Fibroblast of villous mesenchyme (primary cell): ENCODE measurements at regions not wholly inside any gene's neighbourhood (a gene's known extent, or its start where the extent isn't known, plus 50 kb on each side); places are given as distances from the start of the nearest gene placed in this dataset.

ENCODE experiments used
- DNase-seq: peaks from one replicate; pipeline ENCODE4 v3.0.0-alpha.2; 2010; ENCODE audit warnings: low read depth
- H3K4me3 ChIP-seq: 2 replicates; pipeline ENCODE4 v1.5.1; 2011; ENCODE audit warnings: low read depth, mild to moderate bottlenecking, low read length
- CTCF ChIP-seq: IDR thresholded peaks from 2 replicates; pipeline ENCODE4 v1.5.1; 2012; ENCODE audit warnings: low read depth, mild to moderate bottlenecking, low read length; ENCODE audit not compliant: insufficient read depth

- DNase-seq, result no peak
- no peak overlapping the region for H3K4me3 ChIP-seq
- TF ChIP-seq CTCF, result no peak
These were observed 925.8 kb downstream of the MRPL39 start for GRCh38 chr21:24681456-24681855.

DNA sequence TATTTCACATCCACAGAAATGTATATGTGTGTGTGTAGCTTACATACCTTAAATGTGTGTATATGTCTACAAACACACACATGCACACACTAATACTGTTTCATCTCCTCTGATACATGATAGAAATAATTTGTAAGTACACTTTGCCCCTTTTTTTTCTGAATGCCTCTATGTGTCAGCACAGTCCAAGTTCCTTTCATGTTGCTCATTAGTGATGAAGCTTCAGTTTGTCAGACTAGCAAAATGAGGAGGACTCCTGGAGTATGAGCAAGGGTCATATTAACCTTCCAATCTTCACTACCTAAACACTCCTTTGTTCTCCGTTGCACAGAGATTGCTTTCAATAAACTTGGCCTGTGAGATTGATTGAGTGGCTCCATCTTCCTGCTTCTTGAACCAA lies 935.4 kb downstream of the MRPL39 start:
- DNase-seq, result no peak
- TF ChIP-seq CTCF, result no peak
- no peak overlapping the region for H3K4me3 ChIP-seq

- no peak for TF ChIP-seq CTCF
- DNase-seq, result no peak
- H3K4me3 ChIP-seq, result no peak overlapping the region
These were observed 948.4 kb downstream of the MRPL39 start for GRCh38 chr21:24658926-24659325.

GRCh38 chr21:24658026-24658425 lies 949.3 kb downstream of the MRPL39 start:
- no peak for TF ChIP-seq CTCF
- no peak for DNase-seq
- no peak overlapping the region for H3K4me3 ChIP-seq

GRCh38 chr21:24649691-24650090 lies 957.6 kb downstream of the MRPL39 start:
- no peak for DNase-seq
- no peak overlapping the region for H3K4me3 ChIP-seq
- TF ChIP-seq CTCF, result no peak

DNA sequence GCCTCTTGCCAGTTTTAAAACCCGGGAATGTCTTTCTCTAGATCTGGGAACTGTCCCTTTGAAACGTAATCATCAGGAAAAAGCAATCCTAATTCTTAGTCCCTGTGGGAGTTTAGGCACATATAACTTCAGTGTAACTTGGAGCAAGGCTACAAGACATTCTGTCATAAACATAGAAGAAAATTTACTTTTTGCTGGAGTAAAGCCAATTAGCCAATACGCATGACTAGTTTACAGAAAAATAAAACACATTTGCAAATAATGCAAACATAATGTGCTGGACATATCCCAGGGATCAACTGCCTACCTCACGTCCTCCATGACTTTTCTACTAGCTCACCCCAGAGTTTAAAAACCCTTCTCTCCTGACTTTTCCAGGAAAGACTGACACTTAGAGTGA lies 970.6 kb downstream of the MRPL39 start:
- DNase-seq, result no peak
- H3K4me3 ChIP-seq, result no peak overlapping the region
- no peak for TF ChIP-seq CTCF

DNA sequence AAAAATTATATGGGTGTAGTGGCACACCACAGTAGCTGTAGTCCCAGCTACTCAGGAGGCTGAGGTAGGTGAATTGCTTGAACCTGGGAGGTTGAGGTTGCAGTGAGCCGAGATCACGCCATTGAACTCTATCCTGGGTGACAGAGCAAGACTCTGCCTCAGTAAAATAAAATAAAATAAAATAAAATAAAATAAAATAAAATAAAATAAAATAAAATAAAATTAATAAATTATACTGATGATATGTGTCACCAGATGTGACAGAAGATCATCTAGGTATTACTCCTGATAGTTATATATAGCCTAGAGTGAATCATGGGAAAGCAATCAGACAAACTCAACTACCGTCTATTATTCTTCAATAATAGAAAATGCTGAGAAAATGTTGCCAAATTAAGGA lies 972.5 kb downstream of the MRPL39 start:
- TF ChIP-seq CTCF, result no peak
- DNase-seq, result no peak
- no peak overlapping the region for H3K4me3 ChIP-seq
